KMS-11 (cell line): ENCODE measurements at regions not wholly inside any gene's neighbourhood (a gene's known extent, or its start where the extent isn't known, plus 50 kb on each side); places are given as distances from the start of the nearest gene placed in this dataset.

Experiments used
- H2AFZ ChIP-seq: fragments of 200-600 bp; sonication (generic); 2 replicates; pipeline ENCODE4 v1.6.1; 2016; ENCODE audit warnings: antibody characterized with exemption, mixed run types, low read depth
- H3K27ac ChIP-seq: fragments of 200-600 bp; sonication (generic); 2 replicates; pipeline ENCODE4 v1.6.1; 2016; ENCODE audit warnings: mild to moderate bottlenecking, mixed run types
- H3K27me3 ChIP-seq: fragments of 200-600 bp; sonication (generic); 2 replicates; pipeline ENCODE4 v1.6.1; 2017; ENCODE audit warnings: mild to moderate bottlenecking, low read depth, mixed run types, moderate library complexity; ENCODE audit not compliant: insufficient read depth
- H3K36me3 ChIP-seq: fragments of 200-600 bp; sonication (generic); 2 replicates; pipeline ENCODE4 v1.6.1; 2017; ENCODE audit warnings: mild to moderate bottlenecking, mixed run types; ENCODE audit not compliant: insufficient read depth
- H3K4me1 ChIP-seq: fragments of 200-600 bp; sonication (generic); 2 replicates; pipeline ENCODE4 v1.6.1; 2016; ENCODE audit warnings: mild to moderate bottlenecking, low read depth, mixed run types; ENCODE audit not compliant: poor library complexity, severe bottlenecking
- H3K4me2 ChIP-seq: fragments of 200-600 bp; sonication (generic); 2 replicates; pipeline ENCODE4 v1.7.0; 2016; ENCODE audit warnings: mild to moderate bottlenecking, mixed run types
- H3K4me3 ChIP-seq: fragments of 200-600 bp; sonication (generic); IDR thresholded peaks from 2 replicates; pipeline ENCODE4 v1.6.1; 2017; ENCODE audit warnings: low read depth, low read length, mixed read lengths; ENCODE audit not compliant: insufficient read depth
- H3K79me2 ChIP-seq: fragments of 200-600 bp; sonication (generic); 2 replicates; pipeline ENCODE4 v1.6.1; 2016; ENCODE audit warnings: low read depth, mixed run types; ENCODE audit not compliant: insufficient read depth
- H3K9ac ChIP-seq: fragments of 200-600 bp; sonication (generic); 2 replicates; pipeline ENCODE4 v1.6.1; 2016; ENCODE audit warnings: mild to moderate bottlenecking, mixed run types
- H4K20me1 ChIP-seq: fragments of 200-600 bp; sonication (generic); 2 replicates; pipeline ENCODE4 v1.6.1; 2016; ENCODE audit warnings: mild to moderate bottlenecking, mixed run types; ENCODE audit not compliant: insufficient read depth
- TF ChIP-seq, protein P1 (sequence below): fragments of 200-600 bp; sonication (generic); conservative IDR thresholded peaks from 2 replicates; pipeline ENCODE4 v1.6.1; 2017; ENCODE audit warnings: low read depth, mild to moderate bottlenecking, antibody characterized with exemption, low read length, moderate library complexity, mixed read lengths

DNA sequence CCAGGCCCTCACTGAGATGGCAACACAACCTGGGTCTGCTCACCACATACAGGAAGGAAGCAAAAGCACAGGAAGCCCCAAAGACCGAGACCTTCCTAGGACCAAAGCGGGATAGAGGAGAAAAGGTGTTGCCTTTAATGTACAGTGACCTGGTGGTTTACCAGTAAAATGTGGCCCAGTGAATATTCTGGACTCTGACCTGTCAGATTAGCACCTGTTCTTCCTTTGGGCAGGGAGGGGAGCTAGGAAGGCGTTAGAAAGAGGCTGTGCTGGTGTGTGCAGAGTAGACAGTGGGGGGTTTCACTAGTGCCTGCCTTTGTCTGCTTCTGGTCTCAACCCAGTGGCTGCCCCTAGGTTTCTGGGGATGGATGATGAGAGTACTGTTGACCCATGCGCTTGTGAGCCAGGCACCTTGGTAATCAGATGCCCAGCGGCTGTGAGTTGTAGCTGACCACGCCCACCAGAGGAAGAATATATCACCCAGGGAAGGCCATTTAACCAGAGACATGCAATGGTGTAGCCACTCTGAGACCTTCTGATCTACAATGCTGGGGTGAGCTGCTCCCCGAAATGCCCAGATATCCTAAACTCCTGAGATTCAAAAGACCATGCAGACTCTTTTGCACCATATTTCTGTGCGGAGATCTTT is 90.1 kb upstream of the NEO1 start:
- no peak overlapping the region for H3K27ac ChIP-seq
- H3K79me2 ChIP-seq: no peaks in the 10 kb centered on the region
- no peak overlapping the region for H3K4me2 ChIP-seq
- no peak overlapping the region for H2AFZ ChIP-seq
- no peaks in the 10 kb centered on the region for H4K20me1 ChIP-seq
- no peaks in the 10 kb centered on the region for H3K27me3 ChIP-seq
- no peak overlapping the region for H3K4me3 ChIP-seq
- H3K4me1 ChIP-seq: no peaks in the 10 kb centered on the region
- H3K9ac ChIP-seq: no peak overlapping the region
- no peaks in the 10 kb centered on the region for H3K36me3 ChIP-seq
- TF ChIP-seq, protein P1, sequence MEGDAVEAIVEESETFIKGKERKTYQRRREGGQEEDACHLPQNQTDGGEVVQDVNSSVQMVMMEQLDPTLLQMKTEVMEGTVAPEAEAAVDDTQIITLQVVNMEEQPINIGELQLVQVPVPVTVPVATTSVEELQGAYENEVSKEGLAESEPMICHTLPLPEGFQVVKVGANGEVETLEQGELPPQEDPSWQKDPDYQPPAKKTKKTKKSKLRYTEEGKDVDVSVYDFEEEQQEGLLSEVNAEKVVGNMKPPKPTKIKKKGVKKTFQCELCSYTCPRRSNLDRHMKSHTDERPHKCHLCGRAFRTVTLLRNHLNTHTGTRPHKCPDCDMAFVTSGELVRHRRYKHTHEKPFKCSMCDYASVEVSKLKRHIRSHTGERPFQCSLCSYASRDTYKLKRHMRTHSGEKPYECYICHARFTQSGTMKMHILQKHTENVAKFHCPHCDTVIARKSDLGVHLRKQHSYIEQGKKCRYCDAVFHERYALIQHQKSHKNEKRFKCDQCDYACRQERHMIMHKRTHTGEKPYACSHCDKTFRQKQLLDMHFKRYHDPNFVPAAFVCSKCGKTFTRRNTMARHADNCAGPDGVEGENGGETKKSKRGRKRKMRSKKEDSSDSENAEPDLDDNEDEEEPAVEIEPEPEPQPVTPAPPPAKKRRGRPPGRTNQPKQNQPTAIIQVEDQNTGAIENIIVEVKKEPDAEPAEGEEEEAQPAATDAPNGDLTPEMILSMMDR: no peak

DNA sequence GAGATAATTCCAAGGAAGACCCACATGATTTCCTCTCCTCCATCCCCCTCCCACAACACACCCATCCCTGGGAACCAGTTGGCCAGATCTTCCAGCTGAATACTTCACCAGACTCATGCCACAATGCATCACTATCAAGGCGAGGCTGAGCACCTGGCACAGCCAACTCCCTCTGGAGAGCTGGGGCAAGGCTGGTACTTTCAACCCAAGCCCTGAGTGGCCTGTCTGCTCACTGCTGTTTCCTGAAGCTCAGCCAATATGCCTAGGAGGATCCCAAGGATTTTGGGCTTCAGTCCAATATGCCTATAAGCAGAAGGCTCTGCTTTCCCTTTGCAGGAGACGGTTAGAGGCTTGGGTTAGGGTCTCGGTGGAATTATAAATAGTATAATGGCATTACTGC is 90.9 kb upstream of the NEO1 start:
- Histone ChIP-seq H3K36me3 (no peaks in the 10 kb centered on the region), H3K79me2 (no peaks in the 10 kb centered on the region), H3K4me2 (no peak overlapping the region), H3K4me1 (no peaks in the 10 kb centered on the region), H3K9ac (no peak overlapping the region), H3K4me3 (no peak overlapping the region), H3K27me3 (no peaks in the 10 kb centered on the region), H2AFZ (no peak overlapping the region), H4K20me1 (no peaks in the 10 kb centered on the region), H3K27ac (no peak overlapping the region)
- TF ChIP-seq, protein P1: no peak

DNA sequence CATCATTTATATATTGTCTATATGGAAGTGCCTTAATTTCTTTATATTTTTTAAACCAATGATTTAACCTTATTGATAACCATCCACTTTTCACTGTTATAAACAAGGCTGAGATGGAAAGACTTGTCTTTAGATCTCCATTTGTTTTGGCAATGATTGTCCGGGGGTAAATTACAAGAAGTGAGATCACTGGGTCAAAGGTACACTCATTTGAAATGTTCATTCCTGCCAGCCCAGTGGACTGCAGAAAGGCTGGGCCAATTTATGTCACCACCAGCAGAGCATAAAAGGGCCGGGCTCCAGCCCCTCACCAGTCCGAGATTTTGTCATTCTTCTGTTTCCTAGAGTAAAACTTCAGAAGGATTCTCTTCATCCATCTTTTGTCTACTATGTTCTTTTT is 93.6 kb upstream of the NEO1 start:
- Histone ChIP-seq H3K9ac (no peak overlapping the region), H3K4me3 (no peak overlapping the region), H3K36me3 (no peaks in the 10 kb centered on the region), H3K27ac (no peak overlapping the region), H3K27me3 (no peaks in the 10 kb centered on the region), H3K4me2 (no peak overlapping the region), H4K20me1 (no peaks in the 10 kb centered on the region), H2AFZ (no peak overlapping the region), H3K4me1 (no peaks in the 10 kb centered on the region), H3K79me2 (no peaks in the 10 kb centered on the region)
- TF ChIP-seq, protein P1: no peak

DNA sequence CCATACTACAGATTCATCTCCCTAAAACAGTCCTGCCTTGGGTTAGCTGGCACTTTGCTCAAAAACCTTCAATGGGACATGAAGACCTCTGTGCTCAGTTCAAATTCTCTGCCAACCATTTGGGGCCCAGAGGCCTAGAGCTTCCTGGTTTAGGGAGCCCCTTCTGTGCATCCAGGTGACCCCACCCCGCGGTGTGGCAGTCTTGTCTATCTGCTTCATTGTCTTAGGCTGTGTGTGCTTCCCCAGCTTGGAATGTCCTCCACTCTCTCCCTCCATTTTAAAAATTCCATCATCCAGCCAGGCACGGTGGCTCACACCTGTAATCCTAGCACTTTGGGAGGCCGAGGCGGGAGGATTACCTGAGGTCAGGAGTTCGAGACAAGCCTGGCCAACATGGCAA is 99.0 kb upstream of the NEO1 start:
- no peak overlapping the region for H3K4me2 ChIP-seq
- no peaks in the 10 kb centered on the region for H4K20me1 ChIP-seq
- H3K27me3 ChIP-seq: no peaks in the 10 kb centered on the region
- TF ChIP-seq, protein P1: no peak
- no peak overlapping the region for H2AFZ ChIP-seq
- H3K4me3 ChIP-seq: no peak overlapping the region
- H3K79me2 ChIP-seq: no peaks in the 10 kb centered on the region
- H3K27ac ChIP-seq: no peak overlapping the region
- H3K4me1 ChIP-seq: no peaks in the 10 kb centered on the region
- no peak overlapping the region for H3K9ac ChIP-seq
- H3K36me3 ChIP-seq: no peaks in the 10 kb centered on the region
